ENCODE measurements at regions not wholly inside any gene's neighbourhood (a gene's known extent, or its start where the extent isn't known, plus 50 kb on each side); places are given as distances from the start of the nearest gene placed in this dataset.

GRCh38 chr11:79691445-79691844, 250.6 kb upstream of the TENM4 start:
- no peak overlapping the region for H3K27ac ChIP-seq (ENCODE audit: low read length)
- H3K9me3 ChIP-seq (ENCODE audit: control insufficient read depth, insufficient read depth, low read depth, low read length): no peaks in the 10 kb centered on the region
- BruUV-seq (replicated peaks): no TSS peak
- DNase-seq (ENCODE audit: low read depth, low spot score) (no peak), ATAC-seq (no peak)
- H3K36me3 ChIP-seq (ENCODE audit: control insufficient read depth, insufficient read depth, low read length): no peaks in the 10 kb centered on the region
- in situ Hi-C loops (cut with HindIII; ENCODE audit: low pct_unique_long_range_greater_than_20kb, low sequenced_read_pairs) (no loop called here), intact Hi-C loops (cut with micrococcal nuclease; ENCODE audit: unreplicated experiment) (no loop called here)
- no peak overlapping the region for H3K4me3 ChIP-seq (ENCODE audit: low read depth in 2 of 2, low read length in 2 of 2)
- POLR2A ChIA-PET: no interaction called here
- CTCF ChIA-PET: no interaction called here
- H3K27me3 ChIP-seq (ENCODE audit: control insufficient read depth, insufficient read depth, low read length): no peaks in the 10 kb centered on the region
- no peak for TF ChIP-seq TCF7L2 (IDR thresholded peaks at IDR 0.05; ENCODE audit: low read depth, low read length)
- TF ChIP-seq, protein P1, sequence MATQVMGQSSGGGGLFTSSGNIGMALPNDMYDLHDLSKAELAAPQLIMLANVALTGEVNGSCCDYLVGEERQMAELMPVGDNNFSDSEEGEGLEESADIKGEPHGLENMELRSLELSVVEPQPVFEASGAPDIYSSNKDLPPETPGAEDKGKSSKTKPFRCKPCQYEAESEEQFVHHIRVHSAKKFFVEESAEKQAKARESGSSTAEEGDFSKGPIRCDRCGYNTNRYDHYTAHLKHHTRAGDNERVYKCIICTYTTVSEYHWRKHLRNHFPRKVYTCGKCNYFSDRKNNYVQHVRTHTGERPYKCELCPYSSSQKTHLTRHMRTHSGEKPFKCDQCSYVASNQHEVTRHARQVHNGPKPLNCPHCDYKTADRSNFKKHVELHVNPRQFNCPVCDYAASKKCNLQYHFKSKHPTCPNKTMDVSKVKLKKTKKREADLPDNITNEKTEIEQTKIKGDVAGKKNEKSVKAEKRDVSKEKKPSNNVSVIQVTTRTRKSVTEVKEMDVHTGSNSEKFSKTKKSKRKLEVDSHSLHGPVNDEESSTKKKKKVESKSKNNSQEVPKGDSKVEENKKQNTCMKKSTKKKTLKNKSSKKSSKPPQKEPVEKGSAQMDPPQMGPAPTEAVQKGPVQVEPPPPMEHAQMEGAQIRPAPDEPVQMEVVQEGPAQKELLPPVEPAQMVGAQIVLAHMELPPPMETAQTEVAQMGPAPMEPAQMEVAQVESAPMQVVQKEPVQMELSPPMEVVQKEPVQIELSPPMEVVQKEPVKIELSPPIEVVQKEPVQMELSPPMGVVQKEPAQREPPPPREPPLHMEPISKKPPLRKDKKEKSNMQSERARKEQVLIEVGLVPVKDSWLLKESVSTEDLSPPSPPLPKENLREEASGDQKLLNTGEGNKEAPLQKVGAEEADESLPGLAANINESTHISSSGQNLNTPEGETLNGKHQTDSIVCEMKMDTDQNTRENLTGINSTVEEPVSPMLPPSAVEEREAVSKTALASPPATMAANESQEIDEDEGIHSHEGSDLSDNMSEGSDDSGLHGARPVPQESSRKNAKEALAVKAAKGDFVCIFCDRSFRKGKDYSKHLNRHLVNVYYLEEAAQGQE (IDR thresholded peaks at IDR 0.05; ENCODE audit: insufficient read depth in 1 of 2, low read depth in 2 of 2, low read length in 1 of 2): no peak
- TF ChIP-seq CTCF (IDR thresholded peaks at IDR 0.05): no peak
- no peak for TF ChIP-seq SIN3A (IDR thresholded peaks at IDR 0.05; ENCODE audit: borderline replicate concordance, insufficient read depth, low read depth, low read length)
- no peak for TF ChIP-seq POLR2AphosphoS5 (IDR thresholded peaks at IDR 0.05; ENCODE audit: low read depth, low read length)
- H3K4me1 ChIP-seq (ENCODE audit: control insufficient read depth, insufficient read depth, low read length): no peaks in the 10 kb centered on the region

GRCh38 chr11:79686703-79687419, 246.0 kb upstream of the TENM4 start:
- no peak for TF ChIP-seq POLR2AphosphoS5 (IDR thresholded peaks at IDR 0.05; ENCODE audit: low read depth, low read length)
- H3K4me3 ChIP-seq (ENCODE audit: low read depth in 2 of 2, low read length in 2 of 2): no peak overlapping the region
- no peaks in the 10 kb centered on the region for H3K36me3 ChIP-seq (ENCODE audit: control insufficient read depth, insufficient read depth, low read length)
- DNase-seq (ENCODE audit: low read depth, low spot score) (no peak), ATAC-seq (no peak)
- no peaks in the 10 kb centered on the region for H3K27me3 ChIP-seq (ENCODE audit: control insufficient read depth, insufficient read depth, low read length)
- POLR2A ChIA-PET: no interaction called here
- intact Hi-C loops (cut with micrococcal nuclease; ENCODE audit: unreplicated experiment) (no loop called here), in situ Hi-C loops (cut with HindIII; ENCODE audit: low pct_unique_long_range_greater_than_20kb, low sequenced_read_pairs) (no loop called here)
- H3K4me1 ChIP-seq (ENCODE audit: control insufficient read depth, insufficient read depth, low read length): no peaks in the 10 kb centered on the region
- CTCF ChIA-PET: interaction anchor here (0.6 kb wide), 1 partner anchor 52 kb away, joined by 3 read pairs; no protein-coding TSS in a partner anchor
- no peaks in the 10 kb centered on the region for H3K9me3 ChIP-seq (ENCODE audit: control insufficient read depth, insufficient read depth, low read depth, low read length)
- BruUV-seq (replicated peaks): no TSS peak
- H3K27ac ChIP-seq (ENCODE audit: low read length): no peak overlapping the region

DNA sequence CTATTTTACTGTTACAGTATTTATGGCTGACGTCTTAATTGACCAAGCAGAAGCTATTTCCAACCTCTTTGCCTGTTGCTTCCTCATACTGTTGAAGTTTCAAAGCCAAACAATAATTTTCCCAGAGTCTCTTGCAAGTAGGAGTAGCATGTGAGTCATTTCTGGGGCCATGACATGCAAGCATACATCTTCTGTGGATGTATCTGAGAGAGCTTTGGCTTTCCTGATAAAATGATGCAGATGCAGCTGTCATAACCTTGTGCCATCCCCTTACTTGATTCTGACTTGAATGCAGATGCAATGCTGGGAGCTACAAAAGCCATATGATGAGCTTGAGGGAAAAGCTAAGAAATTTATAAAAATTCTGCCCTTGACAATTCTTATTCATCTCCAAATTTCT, 243.1 kb upstream of the TENM4 start:
- H3K27me3 ChIP-seq (ENCODE audit: control insufficient read depth, insufficient read depth, low read length): no peaks in the 10 kb centered on the region
- no peaks in the 10 kb centered on the region for H3K9me3 ChIP-seq (ENCODE audit: control insufficient read depth, insufficient read depth, low read depth, low read length)
- BruUV-seq (replicated peaks): no TSS peak
- H3K27ac ChIP-seq (ENCODE audit: low read length): no peak overlapping the region
- H3K4me3 ChIP-seq (ENCODE audit: low read depth in 2 of 2, low read length in 2 of 2): no peak overlapping the region
- intact Hi-C loops (cut with micrococcal nuclease; ENCODE audit: unreplicated experiment) (no loop called here), in situ Hi-C loops (cut with HindIII; ENCODE audit: low pct_unique_long_range_greater_than_20kb, low sequenced_read_pairs) (no loop called here)
- H3K36me3 ChIP-seq (ENCODE audit: control insufficient read depth, insufficient read depth, low read length): no peaks in the 10 kb centered on the region
- H3K4me1 ChIP-seq (ENCODE audit: control insufficient read depth, insufficient read depth, low read length): no peaks in the 10 kb centered on the region
- ChIA-PET CTCF (no interaction called here), POLR2A (no interaction called here)
- TF ChIP-seq SIN3A (IDR thresholded peaks at IDR 0.05; ENCODE audit: borderline replicate concordance, insufficient read depth, low read depth, low read length): no peak
- no peak for TF ChIP-seq CTCF (IDR thresholded peaks at IDR 0.05)
- TF ChIP-seq TCF7L2 (IDR thresholded peaks at IDR 0.05; ENCODE audit: low read depth, low read length): no peak
- TF ChIP-seq POLR2AphosphoS5 (IDR thresholded peaks at IDR 0.05; ENCODE audit: low read depth, low read length): no peak
- TF ChIP-seq, protein P1 (IDR thresholded peaks at IDR 0.05; ENCODE audit: insufficient read depth in 1 of 2, low read depth in 2 of 2, low read length in 1 of 2): no peak
- ATAC-seq: no peak
- no peak for DNase-seq (ENCODE audit: low read depth, low spot score)

All from Panc1 (cell line).